OCI-LY7 (cell line): ENCODE measurements at regions not wholly inside any gene's neighbourhood (a gene's known extent, or its start where the extent isn't known, plus 50 kb on each side); places are given as distances from the start of the nearest gene placed in this dataset.

ENCODE experiments used
- BruUV-seq: library from RNA; stranded (reverse); fragments of 400-500 nt; replicated peaks from 2 replicates; lab custom pipeline; 2021; lab: Mats Ljungman, UMichigan
- CTCF ChIA-PET: fragments of 300-600 bp; sonication (Branson Sonifier 250); formaldehyde crosslinking; loops from one replicate; lab custom pipeline; 2022; ENCODE audit warnings: antibody characterized with exemption; ENCODE audit not compliant: unreplicated experiment; lab: Charles Lee
- POLR2A ChIA-PET: fragments of 300-600 bp; sonication (Branson Sonifier 250); formaldehyde crosslinking; loops from one replicate; lab custom pipeline; 2022; ENCODE audit warnings: antibody characterized with exemption; lab: Charles Lee
- DNase-seq: peaks from one replicate; pipeline ENCODE4 v3.0.0-alpha.2; 2015; ENCODE audit warnings: low spot score
- H2AFZ ChIP-seq: fragments of 200-600 bp; sonication (generic), shearing (Covaris generic); 2 replicates; pipeline ENCODE4 v1.6.1; 2014; ENCODE audit warnings: mild to moderate bottlenecking, antibody characterized with exemption, low read length, moderate library complexity
- H3K27ac ChIP-seq: fragments of 200-600 bp; sonication (generic); 2 replicates; pipeline ENCODE4 v1.5.1; 2014; ENCODE audit warnings: mixed run types, low read depth, mild to moderate bottlenecking, moderate library complexity, low read length, inconsistent platforms; ENCODE audit not compliant: poor library complexity, severe bottlenecking
- H3K36me3 ChIP-seq: fragments of 200-600 bp; sonication (generic); 2 replicates; pipeline ENCODE4 v1.6.1; 2014; ENCODE audit warnings: mild to moderate bottlenecking, antibody characterized with exemption, low read length, moderate library complexity, mixed read lengths; ENCODE audit not compliant: insufficient read depth
- H3K4me1 ChIP-seq: fragments of 200-600 bp; sonication (generic); 2 replicates; pipeline ENCODE4 v1.5.1; 2014; ENCODE audit warnings: mild to moderate bottlenecking, low read length; ENCODE audit not compliant: insufficient read depth, poor library complexity, severe bottlenecking
- H3K4me2 ChIP-seq: fragments of 200-600 bp; sonication (generic); 2 replicates; pipeline ENCODE4 v1.6.1; 2014; ENCODE audit warnings: mild to moderate bottlenecking, low read length
- H3K4me3 ChIP-seq: fragments of 200-600 bp; sonication (generic); 2 replicates; pipeline ENCODE4 v1.5.1; 2014; ENCODE audit warnings: mild to moderate bottlenecking, low read depth, low read length; ENCODE audit not compliant: poor library complexity, severe bottlenecking
- H3K79me2 ChIP-seq: fragments of 200-600 bp; sonication (generic); 2 replicates; pipeline ENCODE4 v1.6.1; 2016; ENCODE audit warnings: low read depth, mild to moderate bottlenecking, low read length, moderate library complexity, mixed read lengths; ENCODE audit not compliant: insufficient read depth
- H3K9me2 ChIP-seq: fragments of 200-600 bp; sonication (generic); 2 replicates; pipeline ENCODE4 v1.6.1; 2016; ENCODE audit warnings: mild to moderate bottlenecking, low read length, mixed read lengths; ENCODE audit not compliant: insufficient read depth
- H3K9me3 ChIP-seq: fragments of 200-600 bp; sonication (generic); 2 replicates; pipeline ENCODE4 v1.6.1; 2014; ENCODE audit warnings: mild to moderate bottlenecking, mixed run types, low read length, mixed read lengths
- H4K20me1 ChIP-seq: fragments of 200-600 bp; sonication (generic); 2 replicates; pipeline ENCODE4 v1.6.1; 2014; ENCODE audit warnings: mild to moderate bottlenecking, antibody characterized with exemption, low read length, moderate library complexity, mixed read lengths; ENCODE audit not compliant: insufficient read depth
- EZH2phosphoT487 ChIP-seq: fragments of 200-600 bp; sonication (generic); IDR thresholded peaks from 2 replicates; pipeline ENCODE4 v1.6.1; 2018; ENCODE audit warnings: low read depth, borderline replicate concordance, mild to moderate bottlenecking, mixed run types, antibody characterized with exemption, low read length, moderate library complexity, mixed read lengths
- intact Hi-C: fragments of 100-400 bp; cut with micrococcal nuclease; formaldehyde crosslinking; loops from one replicate; pipeline ENCODE4 v1.10.0; 2022; ENCODE audit not compliant: unreplicated experiment
- TF ChIP-seq, protein P1 (sequence below): fragments of 200-600 bp; sonication (generic); conservative IDR thresholded peaks from 2 replicates; pipeline ENCODE4 v1.5.1; 2014; ENCODE audit warnings: mild to moderate bottlenecking, antibody characterized with exemption, low read length, moderate library complexity, mixed read lengths

DNA sequence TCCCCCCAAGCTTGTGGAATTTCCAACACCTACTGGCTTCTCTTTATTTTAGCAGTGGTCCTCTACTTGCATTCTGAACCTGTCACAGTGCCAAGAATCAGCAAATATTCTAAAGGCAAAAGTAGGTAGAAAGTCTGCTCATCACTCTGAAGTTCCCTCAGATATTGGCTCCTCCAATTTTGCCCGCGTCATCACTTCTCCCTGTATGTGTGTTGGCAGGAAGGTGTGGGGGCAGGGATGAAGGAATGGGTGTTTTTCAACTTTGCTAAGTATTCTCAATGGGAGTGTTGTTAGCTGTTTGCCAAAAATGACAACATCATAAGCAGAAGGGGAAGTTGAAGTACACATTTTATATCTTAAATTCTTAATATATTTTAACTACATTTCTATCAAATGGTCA is 226.2 kb downstream of the POLR1F start:
- ChIA-PET CTCF (no interaction called here), POLR2A (no interaction called here)
- Histone ChIP-seq H4K20me1 (no peaks in the 10 kb centered on the region), H3K4me1 (no peaks in the 10 kb centered on the region), H3K9me3 (no peaks in the 10 kb centered on the region), H3K27ac (no peak overlapping the region), H2AFZ (no peak overlapping the region), H3K4me3 (no peak overlapping the region), H3K9me2 (no peaks in the 10 kb centered on the region), H3K4me2 (no peak overlapping the region), H3K36me3 (no peaks in the 10 kb centered on the region), H3K79me2 (no peaks in the 10 kb centered on the region)
- BruUV-seq = no TSS peak
- DNase-seq = no peak
- intact Hi-C loops = no loop called here
- TF ChIP-seq, protein P1, sequence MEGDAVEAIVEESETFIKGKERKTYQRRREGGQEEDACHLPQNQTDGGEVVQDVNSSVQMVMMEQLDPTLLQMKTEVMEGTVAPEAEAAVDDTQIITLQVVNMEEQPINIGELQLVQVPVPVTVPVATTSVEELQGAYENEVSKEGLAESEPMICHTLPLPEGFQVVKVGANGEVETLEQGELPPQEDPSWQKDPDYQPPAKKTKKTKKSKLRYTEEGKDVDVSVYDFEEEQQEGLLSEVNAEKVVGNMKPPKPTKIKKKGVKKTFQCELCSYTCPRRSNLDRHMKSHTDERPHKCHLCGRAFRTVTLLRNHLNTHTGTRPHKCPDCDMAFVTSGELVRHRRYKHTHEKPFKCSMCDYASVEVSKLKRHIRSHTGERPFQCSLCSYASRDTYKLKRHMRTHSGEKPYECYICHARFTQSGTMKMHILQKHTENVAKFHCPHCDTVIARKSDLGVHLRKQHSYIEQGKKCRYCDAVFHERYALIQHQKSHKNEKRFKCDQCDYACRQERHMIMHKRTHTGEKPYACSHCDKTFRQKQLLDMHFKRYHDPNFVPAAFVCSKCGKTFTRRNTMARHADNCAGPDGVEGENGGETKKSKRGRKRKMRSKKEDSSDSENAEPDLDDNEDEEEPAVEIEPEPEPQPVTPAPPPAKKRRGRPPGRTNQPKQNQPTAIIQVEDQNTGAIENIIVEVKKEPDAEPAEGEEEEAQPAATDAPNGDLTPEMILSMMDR = no peak
- TF ChIP-seq EZH2phosphoT487 = no peak

DNA sequence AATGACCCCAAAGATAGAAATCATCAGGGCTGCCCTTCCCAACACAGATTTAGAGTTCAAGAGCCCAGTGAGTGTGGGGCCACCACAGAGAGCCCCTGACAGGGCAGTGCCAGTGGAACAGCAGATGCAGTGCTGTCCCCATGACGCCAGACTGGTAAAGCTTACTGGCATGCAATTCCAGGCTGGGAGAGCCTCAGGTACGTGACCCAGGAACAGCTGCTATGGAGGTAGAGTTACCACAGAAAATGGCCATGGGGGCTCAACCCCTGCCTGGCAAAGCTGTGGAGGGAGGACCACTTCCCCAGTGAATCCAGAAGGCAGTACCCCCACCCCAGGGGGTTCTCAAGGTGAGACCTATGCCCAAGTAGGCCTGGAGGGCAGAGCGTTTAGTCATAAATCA is 228.5 kb downstream of the POLR1F start:
- no peak for DNase-seq
- BruUV-seq = no TSS peak
- H3K9me3 ChIP-seq = no peaks in the 10 kb centered on the region
- H3K4me1 ChIP-seq = no peaks in the 10 kb centered on the region
- H3K4me3 ChIP-seq = no peak overlapping the region
- no peaks in the 10 kb centered on the region for H4K20me1 ChIP-seq
- intact Hi-C loops = no loop called here
- POLR2A ChIA-PET = interaction anchor here (0.6 kb wide), 1 partner anchor 359 kb away, joined by 3 read pairs; no protein-coding TSS in a partner anchor
- no peaks in the 10 kb centered on the region for H3K36me3 ChIP-seq
- H3K4me2 ChIP-seq = no peak overlapping the region
- no peak overlapping the region for H3K27ac ChIP-seq
- CTCF ChIA-PET = no interaction called here
- H3K79me2 ChIP-seq = no peaks in the 10 kb centered on the region
- no peak overlapping the region for H2AFZ ChIP-seq
- TF ChIP-seq, protein P1 = no peak
- TF ChIP-seq EZH2phosphoT487 = no peak
- H3K9me2 ChIP-seq = no peaks in the 10 kb centered on the region

GRCh38 chr7:19470031-19470430 is 238.8 kb downstream of the POLR1F start:
- Histone ChIP-seq H3K4me2 (no peak overlapping the region), H3K9me3 (no peaks in the 10 kb centered on the region), H3K36me3 (no peaks in the 10 kb centered on the region), H3K27ac (no peak overlapping the region), H3K9me2 (no peaks in the 10 kb centered on the region), H4K20me1 (no peaks in the 10 kb centered on the region), H3K79me2 (no peaks in the 10 kb centered on the region), H3K4me1 (no peaks in the 10 kb centered on the region), H3K4me3 (no peak overlapping the region), H2AFZ (no peak overlapping the region)
- intact Hi-C loops = no loop called here
- TF ChIP-seq, protein P1 = no peak
- no peak for TF ChIP-seq EZH2phosphoT487
- POLR2A ChIA-PET = no interaction called here
- CTCF ChIA-PET = no interaction called here
- no TSS peak for BruUV-seq
- no peak for DNase-seq
